KBM-7 (cell line): ENCODE measurements at regions not wholly inside any gene's neighbourhood (a gene's known extent, or its start where the extent isn't known, plus 50 kb on each side); places are given as distances from the start of the nearest gene placed in this dataset.

ENCODE experiments used
- DNase-seq: peaks from one replicate; pipeline ENCODE4 v3.0.0-alpha.2; 2015
- in situ Hi-C: fragments of 300-500 bp; cut with MboI; formaldehyde crosslinking; loops from 2 replicates; pipeline ENCODE4 v1.14.3; 2020; ENCODE audit warnings: low sequenced_read_pairs, low pct_unique_long_range_greater_than_20kb, mixed read lengths

DNA sequence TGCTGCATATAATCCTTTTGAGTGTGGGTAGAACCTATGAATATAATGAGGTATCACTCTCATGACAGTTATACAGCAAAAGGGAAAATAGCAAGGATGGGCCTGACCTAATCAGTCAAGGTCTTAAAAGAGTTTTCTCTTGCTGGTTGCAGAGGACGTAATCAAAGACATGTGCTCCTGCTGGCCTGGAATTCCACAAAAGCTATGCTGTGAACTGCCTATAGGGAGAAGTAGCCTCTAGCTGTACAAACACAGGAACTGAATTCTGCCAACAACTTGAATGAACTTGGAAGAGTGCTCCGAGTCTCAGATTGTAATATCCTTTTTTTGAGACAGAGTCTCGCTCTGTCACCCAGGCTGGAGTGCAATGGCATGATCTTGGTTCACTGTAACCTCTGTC, 195.6 kb downstream of the PLK2 start:
- in situ Hi-C loops, result no loop called here
- DNase-seq, result no peak

DNA sequence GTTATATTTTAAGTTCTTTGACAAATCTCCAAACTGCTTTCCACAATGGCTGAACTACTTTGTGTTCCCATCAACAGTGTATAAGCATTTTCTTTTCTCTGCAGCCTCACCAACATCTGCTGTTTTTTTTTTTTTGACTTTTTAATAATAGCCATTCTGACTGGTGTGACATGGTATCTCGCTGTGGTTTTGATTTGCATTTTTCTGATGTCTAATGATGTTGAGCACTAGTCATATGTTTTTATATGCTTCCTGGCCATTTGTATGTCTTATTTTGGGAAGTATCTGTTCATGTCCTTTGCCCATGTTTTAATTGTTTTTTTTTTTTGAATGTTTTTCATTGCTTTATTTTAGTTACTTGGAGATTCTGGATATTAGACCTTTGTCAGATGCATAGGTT, 196.6 kb downstream of the PLK2 start:
- DNase-seq, result no peak
- in situ Hi-C loops, result no loop called here

DNA sequence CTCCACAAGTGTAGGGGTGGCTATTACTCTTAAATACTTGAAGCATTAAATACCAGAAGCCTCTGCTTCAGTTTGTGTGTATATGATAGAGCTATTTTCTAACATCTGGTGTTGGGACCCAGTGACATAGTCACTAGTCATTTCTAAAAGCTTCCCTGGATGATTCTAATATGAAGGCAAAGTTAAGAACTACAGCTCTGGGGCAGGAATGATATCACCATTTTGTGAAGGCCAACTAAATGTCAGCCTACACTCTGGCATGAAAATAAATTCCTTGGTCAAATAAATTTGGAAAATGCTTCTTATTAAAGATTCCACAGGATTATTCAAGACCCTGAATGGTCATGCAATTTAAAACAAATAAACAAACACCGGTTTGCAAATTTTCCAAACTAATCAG, 197.7 kb downstream of the PLK2 start:
- no peak for DNase-seq
- in situ Hi-C loops, result no loop called here

DNA sequence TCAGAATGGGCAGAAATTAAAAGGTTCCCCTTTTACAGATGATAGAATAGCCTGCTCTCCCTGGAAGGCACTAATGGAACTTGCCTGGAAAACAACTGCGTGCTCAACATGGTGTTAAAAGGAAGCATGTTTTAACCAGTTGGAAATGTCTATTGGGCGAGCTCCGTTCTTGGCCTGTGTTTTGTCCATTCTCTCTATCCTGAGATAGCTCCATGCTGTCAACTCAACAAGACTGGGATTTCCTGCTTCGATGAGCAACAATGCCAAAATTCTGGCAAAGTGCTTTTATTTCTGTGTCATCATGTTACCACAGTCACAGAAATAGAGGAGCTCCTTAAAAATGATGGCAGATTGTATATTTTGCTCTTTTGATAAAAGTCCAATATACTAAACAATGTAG, 198.3 kb downstream of the PLK2 start:
- DNase-seq, result no peak
- in situ Hi-C loops, result no loop called here

DNA sequence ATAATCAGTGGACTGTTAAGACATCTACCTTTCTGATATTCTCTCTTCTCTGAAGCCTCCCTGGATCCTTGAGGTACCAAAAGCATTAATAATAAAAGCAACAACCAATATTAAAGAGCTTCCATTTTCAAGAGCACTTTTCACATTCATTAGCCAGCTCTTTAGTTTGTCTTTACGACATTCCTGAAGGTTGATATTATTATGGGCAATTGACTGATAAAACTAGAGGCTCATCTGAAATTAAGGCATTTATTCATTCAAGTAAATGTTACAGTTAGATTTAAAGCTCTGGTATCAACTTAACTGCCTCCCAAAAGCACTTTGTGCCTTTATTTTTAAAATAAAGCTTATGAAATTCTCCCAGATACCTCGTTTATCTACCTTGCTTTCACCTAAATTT, 199.6 kb downstream of the PLK2 start:
- DNase-seq, result no peak
- in situ Hi-C loops, result no loop called here

DNA sequence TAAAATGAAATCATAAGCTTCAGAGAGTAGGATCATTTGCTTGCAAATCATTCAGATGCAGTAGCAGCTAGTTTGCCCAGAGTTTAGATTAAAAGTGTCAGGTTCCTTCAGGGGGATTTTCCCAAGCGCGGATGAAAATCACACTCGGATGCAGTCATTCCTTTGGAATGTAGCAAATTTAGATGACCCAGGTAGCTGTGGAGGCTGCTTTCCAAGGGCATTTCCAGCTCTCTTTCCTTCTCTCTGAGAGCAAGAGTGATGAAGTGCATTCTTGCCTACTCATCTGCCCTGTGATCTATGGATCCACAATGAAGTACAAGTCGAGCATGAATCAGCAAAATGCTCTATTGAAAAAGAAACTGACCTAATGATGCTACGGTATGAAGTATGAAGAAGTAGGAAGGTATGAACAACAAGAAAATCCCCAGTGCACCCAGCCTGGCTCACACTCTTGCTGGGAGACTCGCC, 200.2 kb downstream of the PLK2 start:
- no peak for DNase-seq
- in situ Hi-C loops, result no loop called here

DNA sequence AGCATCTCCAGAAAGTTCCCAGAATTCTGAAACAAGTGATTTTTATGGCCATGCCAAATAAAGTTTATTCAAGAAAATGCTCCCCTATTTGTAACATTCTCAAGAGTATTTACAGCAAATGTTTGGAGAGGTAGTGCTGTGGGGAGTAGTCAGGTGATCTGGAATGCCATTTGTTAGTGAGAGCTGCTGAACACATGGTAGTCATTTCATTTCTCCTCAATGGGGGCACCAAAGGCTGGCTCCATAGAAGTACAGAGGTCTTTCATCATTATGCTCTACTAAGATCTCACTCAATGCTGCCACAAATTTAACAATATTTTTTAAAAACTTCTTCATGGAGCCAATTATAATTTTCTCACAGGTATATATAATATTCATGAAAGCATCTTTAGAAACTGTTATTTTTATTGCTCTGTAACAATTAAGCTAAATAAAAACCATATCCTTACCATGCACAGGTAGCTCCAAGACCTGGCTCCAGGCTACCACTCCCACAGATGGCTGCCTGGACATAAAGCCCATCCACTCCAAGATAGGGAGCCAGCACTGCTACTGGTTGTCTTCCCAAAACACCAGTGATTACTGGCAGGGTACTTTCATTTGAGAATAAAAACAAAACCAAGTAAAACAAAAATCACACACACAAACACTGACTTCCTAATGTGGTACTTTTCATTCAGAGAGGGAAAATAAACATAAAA, 200.8 kb downstream of the PLK2 start:
- in situ Hi-C loops, result no loop called here
- no peak for DNase-seq

DNA sequence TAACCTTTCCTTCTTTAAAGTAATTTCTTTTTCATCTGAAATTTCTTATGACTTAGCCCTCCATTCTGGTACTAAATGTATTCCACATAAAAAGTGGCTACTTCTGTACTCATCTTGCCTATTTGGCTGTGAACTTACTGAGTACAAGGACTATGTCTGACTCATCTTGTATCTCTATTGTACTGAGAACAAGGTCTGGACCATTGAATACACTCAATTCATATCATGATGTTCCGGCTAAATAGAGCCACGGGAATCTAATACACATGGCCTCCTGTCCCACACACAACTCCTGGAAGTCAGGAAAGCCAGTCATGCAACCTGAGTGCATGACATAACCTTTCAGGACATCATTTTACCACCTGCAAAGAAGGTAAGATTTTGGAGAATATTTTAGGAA, 203.9 kb downstream of the PLK2 start:
- in situ Hi-C loops, result no loop called here
- DNase-seq, result no peak

DNA sequence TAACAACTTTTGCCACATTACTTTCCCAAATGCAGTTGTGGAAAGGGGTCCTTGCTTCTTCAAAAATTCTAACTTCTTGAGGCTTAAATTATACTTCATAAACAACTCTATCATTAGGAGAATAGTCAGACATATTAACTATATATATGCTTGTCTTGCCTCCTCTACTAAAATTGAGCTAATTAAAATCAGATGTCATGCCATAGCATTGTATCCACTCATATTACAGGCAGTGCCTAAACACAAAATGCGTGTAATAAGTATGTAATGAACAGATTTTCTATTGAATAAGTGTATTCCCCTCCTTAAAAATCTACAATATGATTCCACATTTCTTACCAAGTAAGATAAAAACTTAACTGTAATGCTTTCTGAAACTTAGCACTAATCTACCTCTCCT, 204.5 kb downstream of the PLK2 start:
- no peak for DNase-seq
- in situ Hi-C loops, result no loop called here

DNA sequence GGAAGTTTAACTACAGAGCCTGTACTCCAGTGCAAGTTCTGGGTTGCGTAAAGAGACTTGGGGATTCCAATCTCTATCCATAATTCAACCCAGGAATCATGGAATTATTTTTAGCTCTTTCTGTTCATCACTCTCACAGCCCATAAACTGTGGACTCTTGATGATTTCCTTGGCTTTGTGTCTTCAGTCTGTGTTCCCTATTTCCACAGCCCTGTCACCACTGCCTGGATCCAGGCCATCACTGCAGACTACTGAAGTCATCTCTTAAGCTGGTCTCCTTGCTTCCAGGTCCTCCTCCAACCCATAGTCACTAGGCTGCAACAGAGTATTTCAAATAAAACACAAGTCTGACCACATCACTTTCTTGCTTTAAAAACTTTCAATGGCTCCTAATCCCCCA, 211.7 kb downstream of the PLK2 start:
- no peak for DNase-seq
- in situ Hi-C loops, result no loop called here

DNA sequence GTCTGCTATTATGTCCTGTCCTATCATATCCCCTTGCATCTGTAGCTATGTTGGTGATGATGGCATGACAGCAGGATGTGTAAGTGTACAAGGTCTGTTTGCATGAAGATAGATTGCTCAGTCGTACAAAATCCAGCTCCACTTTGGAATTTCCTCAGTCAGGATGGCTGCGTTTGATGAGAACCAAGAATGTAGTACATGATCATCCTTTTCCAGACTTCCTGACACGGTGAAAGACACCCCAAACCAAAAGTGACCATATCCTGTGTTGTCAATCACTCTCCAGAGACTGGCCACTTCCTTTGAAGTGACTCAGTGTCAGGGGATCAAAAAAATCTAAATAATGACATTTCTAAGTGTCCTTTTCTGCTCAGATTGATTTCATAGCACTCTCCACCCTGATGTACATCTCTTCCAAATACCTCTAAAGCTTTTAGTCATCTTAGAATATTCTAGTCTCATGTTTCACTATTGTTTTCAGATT, 213.4 kb downstream of the PLK2 start:
- no peak for DNase-seq
- in situ Hi-C loops, result no loop called here

DNA sequence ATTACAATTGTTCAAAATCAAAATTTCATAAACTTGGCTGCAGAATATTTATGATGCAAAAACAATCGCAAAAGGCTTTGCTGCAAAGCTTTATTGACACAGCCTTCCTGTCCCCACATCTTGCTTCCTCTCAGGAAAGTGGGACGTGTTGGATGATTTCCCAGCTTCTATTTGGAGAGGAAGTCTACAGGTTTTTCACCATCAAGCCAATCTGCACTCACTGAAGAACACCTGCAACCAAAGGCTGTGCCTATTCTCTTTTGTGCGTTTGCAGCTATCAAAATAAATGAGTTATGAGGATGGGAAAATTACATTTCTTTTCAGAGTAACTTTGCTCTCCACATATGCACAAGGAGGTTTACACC, 214.4 kb downstream of the PLK2 start:
- DNase-seq, result no peak
- in situ Hi-C loops, result no loop called here

DNA sequence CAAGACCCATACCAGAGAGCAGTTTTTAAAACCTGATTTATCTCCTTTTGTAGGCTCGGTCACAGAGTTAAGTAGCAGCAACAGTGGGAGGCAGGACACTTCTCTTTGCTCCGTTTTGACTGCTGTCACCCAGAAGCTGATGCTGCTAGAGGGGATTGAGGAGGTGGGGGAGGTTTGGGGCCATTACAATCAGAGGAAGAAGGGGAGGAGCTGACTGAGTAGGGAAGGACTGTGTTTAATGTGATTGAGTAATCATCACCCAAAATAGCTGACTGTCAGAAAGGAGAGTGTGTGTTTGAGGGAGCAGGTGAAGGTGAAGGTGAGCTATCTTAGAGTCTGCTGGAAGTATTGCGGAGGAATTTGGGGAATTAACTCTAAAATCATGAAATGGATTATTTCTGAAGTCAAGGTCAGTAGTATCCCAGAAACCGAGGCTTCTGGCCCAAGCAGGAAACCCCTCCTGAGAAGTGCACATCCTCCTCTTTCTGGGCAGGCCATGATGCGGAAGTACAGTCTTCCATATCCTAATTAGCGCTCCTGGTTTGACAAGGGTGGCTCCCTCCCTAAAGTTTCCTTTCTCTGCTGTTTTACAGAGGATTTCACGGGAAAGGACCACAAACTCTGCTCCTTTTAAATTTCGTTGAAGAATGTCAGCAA, 214.9 kb downstream of the PLK2 start:
- in situ Hi-C loops, result no loop called here

DNA sequence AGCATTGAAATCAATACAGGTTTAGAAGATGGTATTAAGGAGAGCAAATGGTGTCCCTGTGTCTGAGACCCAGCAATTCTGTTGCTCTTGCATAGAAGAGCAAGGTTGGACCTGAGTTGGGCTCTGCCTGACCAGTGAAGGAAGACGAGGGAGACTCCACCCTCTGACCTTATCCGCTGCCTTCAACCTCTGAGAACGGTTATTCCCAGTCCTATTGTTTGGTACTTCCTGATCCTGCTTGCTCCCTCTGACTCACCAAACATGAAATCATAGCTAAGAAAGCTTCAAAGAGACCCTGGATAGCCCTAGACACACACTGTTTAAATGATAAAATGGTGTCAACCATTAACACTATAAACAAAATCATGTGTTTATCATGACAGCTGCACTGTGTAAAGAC, 218.5 kb downstream of the PLK2 start:
- no peak for DNase-seq
- in situ Hi-C loops, result no loop called here

More for the DNA sequence above, 214.9 kb downstream of the PLK2 start:
- no peak for DNase-seq

DNA sequence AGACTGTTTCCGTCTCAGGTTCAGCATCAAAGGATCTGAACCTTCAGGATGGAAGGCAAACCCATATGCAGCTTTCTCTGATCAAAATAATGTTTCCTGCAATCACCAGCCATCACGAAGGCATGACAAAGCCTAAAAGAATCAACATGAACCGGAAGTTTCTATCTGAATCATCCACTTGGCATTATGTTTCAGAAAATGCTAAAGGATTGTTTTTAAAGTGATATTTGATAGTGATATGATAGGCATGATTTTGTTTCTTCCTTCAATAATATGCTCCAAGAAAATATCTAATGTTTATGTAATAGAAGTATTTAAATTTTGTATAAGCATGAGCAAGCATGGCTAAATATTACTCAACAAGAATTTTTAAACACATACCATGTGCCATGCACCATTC, 219.6 kb downstream of the PLK2 start:
- in situ Hi-C loops, result no loop called here
- DNase-seq, result no peak

DNA sequence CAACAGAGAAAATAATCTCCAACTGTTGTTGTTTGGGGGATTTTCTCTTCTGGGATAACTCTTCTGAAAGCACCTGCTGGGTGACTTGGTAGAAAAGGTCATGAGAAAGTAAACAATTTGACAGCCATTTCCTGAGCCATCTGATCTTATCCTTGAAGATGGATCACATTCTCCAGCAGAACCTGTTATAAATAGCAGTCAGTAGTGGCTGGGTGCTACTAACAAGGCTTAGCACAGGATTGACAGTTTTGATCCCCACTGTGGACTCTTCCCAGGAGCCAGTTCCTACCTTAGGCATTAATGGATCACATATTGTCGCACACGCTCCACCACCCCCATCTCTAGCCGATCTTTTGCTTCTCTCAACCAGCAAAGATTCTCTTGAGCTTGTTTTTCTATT, 220.2 kb downstream of the PLK2 start:
- DNase-seq, result no peak
- in situ Hi-C loops, result no loop called here

DNA sequence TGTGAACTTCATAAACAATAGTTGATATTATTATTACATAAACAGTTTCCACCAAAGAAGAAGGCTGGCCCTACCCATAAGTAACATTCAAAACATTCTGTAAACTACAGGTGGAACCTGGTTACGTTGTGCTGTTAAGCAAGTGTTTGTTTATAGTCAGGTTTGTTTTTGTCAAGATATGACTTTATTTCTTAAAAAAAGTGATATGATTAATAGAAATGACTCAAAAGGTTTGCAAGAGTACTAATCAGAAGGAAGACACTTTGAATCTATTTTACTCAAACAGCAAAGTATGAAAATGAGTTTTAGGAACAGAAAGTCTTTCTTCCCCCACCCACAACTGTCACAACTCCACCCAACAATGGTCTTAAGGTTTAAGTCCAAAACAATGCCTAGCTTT, 220.8 kb downstream of the PLK2 start:
- no peak for DNase-seq
- in situ Hi-C loops, result no loop called here

DNA sequence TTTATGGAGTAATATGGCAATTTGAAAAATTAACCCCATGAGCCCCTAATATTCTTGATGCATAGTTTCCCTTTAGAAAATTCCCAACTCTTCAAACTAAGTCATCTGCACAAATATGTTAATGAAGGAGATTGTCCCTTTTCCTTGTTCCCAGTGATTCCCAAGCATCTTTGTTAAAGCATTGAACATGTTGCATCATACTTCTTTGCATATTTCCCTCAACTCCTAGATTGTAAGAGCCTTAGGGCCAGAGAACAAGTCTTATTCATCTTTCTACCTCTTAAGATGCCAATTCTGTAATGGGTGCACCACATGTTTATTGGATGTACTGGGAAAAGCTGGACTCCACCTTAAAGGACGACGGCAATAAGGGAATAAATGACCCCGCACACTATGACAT, 223.4 kb downstream of the PLK2 start:
- in situ Hi-C loops, result no loop called here
- DNase-seq, result no peak

DNA sequence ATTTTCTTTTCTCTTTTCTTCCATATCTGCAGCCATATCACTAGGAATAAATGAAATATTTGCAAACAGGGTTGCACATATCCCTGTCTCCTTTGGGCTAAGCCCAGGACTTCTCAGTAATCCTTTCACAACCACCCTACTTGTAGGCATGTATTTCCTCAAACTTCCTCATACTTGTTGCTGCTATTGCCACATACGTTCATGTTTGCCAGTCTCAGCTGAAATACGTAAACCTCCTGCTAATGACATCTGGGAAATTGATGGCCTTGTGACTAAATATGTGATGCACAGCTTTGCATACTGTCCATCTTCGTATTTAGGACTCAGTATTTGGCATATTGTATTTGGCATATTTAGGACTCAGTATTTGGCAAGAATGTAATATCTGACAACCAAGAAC, 224.6 kb downstream of the PLK2 start:
- in situ Hi-C loops, result no loop called here
- DNase-seq, result no peak

DNA sequence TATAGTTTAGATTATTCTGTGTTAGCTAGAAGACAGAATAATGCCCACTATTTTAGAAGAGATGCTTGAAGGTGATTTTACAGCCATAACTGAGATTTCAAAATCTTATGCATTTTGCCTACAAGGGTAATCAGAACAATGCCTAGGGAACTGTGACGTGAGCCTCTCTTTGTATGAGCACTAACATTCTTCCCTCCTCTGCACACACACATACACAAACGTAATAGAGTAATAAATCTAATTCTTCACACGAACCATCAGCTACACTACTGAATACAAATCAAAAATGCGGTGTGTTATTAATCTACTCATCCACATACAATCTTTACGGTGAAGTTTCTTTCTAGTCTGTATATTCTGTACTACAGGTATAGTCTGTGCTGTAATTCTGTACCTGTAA, 227.8 kb downstream of the PLK2 start:
- in situ Hi-C loops, result no loop called here
- no peak for DNase-seq

DNA sequence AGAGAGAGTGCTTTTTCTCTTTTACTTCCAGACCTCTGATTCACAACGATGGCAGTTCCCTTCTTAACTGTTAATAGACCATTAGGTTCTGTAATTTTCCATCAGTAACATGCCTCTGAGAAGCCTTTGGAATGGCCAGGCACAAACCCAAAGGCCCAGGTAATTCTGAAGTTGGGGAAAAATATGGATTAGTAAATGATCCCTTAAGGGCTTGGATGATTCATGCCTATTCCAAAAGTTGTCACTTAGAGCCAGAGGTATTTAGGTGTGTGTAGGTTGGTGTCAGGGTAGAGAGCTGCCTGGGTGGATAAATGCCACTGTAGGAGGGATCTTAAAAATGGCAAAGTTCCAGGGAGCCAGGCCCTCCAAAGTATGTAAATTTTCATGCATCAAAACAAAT, 228.8 kb downstream of the PLK2 start:
- in situ Hi-C loops, result no loop called here
- no peak for DNase-seq
